Keratinocyte (primary cell): ENCODE measurements at regions not wholly inside any gene's neighbourhood (a gene's known extent, or its start where the extent isn't known, plus 50 kb on each side); places are given as distances from the start of the nearest gene placed in this dataset.
"Not testable (repeated sequence)": the region's sequence is repeated elsewhere in the genome, so short reads cannot be mapped to it uniquely, and the experiment has no call there.

Source experiments
- DNase-seq: peaks from one replicate; pipeline ENCODE4 v3.0.0-alpha.2; 2011; ENCODE audit warnings: low read depth, missing footprints, low spot score
- FAIRE-seq: peaks from 2 replicates; lab custom pipeline; 2011; peaks lifted over from hg19 to GRCh38; lab: Jason Lieb, UNC
- H2AFZ ChIP-seq: 2 replicates; pipeline ENCODE4 v1.6.0; 2012; ENCODE audit warnings: low read length, control low read depth, inconsistent platforms; ENCODE audit not compliant: control insufficient read depth
- H3K27ac ChIP-seq: 2 replicates; pipeline ENCODE4 v1.5.1; 2011; ENCODE audit warnings: low read length; ENCODE audit not compliant: control insufficient read depth, insufficient read depth
- H3K27me3 ChIP-seq: 3 replicates; pipeline ENCODE4 v1.6.0; 2011; ENCODE audit warnings: low read length; ENCODE audit not compliant: control insufficient read depth, insufficient read depth; ENCODE audit errors: extremely low read depth
- H3K36me3 ChIP-seq, 2 experiments: 2 replicates in 1 of 2; 3 replicates in 1 of 2; pipeline ENCODE4 v1.5.1; 2011; ENCODE audit warnings: low read length in 2 of 2, mild to moderate bottlenecking in 1 of 2; ENCODE audit not compliant: control insufficient read depth in 2 of 2, insufficient read depth in 2 of 2; ENCODE audit errors: extremely low read depth in 1 of 2
- H3K4me1 ChIP-seq: 3 replicates; pipeline ENCODE4 v1.5.1; 2011; ENCODE audit warnings: low read length; ENCODE audit not compliant: control insufficient read depth, insufficient read depth; ENCODE audit errors: extremely low read depth
- H3K4me2 ChIP-seq: 3 replicates; pipeline ENCODE4 v1.6.0; 2011; ENCODE audit warnings: low read depth, low read length; ENCODE audit not compliant: control insufficient read depth, insufficient read depth; ENCODE audit errors: extremely low read depth
- H3K4me3 ChIP-seq, 3 experiments: fragments of 200-600 bp in 1 of 3; sonication (generic) in 1 of 3; 2 replicates in 2 of 3; 3 replicates in 1 of 3; pipeline ENCODE4 v1.5.1; 2011 to 2016; ENCODE audit warnings: low read length in 3 of 3, mild to moderate bottlenecking in 3 of 3, control low read depth in 2 of 3, inconsistent platforms in 1 of 3, low read depth in 1 of 3, mixed read lengths in 1 of 3, mixed run types in 1 of 3, moderate library complexity in 1 of 3; ENCODE audit not compliant: control insufficient read depth in 2 of 3, insufficient read depth in 2 of 3; ENCODE audit errors: extremely low read depth in 1 of 3
- H3K79me2 ChIP-seq: 2 replicates; pipeline ENCODE4 v1.6.0; 2012; ENCODE audit warnings: low read length; ENCODE audit not compliant: control insufficient read depth, insufficient read depth
- H3K9ac ChIP-seq: 3 replicates; pipeline ENCODE4 v1.6.0; 2011; ENCODE audit warnings: low read length; ENCODE audit not compliant: control insufficient read depth, insufficient read depth; ENCODE audit errors: extremely low read depth
- H3K9me1 ChIP-seq: 3 replicates; pipeline ENCODE4 v1.6.0; 2011; ENCODE audit warnings: low read length; ENCODE audit not compliant: control insufficient read depth, insufficient read depth; ENCODE audit errors: extremely low read depth
- H3K9me3 ChIP-seq: 2 replicates; pipeline ENCODE4 v1.5.1; 2012; ENCODE audit warnings: low read depth, low read length; ENCODE audit not compliant: control insufficient read depth
- H4K20me1 ChIP-seq: 3 replicates; pipeline ENCODE4 v1.6.0; 2011; ENCODE audit warnings: low read length; ENCODE audit not compliant: control insufficient read depth, insufficient read depth; ENCODE audit errors: extremely low read depth
- dilution Hi-C: fragments of 300-500 bp; cut with MboI; formaldehyde crosslinking; loops from one replicate; pipeline ENCODE4 v1.7.0; 2020; ENCODE audit warnings: low sequenced_read_pairs; ENCODE audit not compliant: extremely low pct_ligation_motif_present

GRCh38 chr15:101963687-101964086, 151.7 kb downstream of the OR4F15 start:
- H3K36me3 ChIP-seq, H3K4me3 ChIP-seq, H4K20me1 ChIP-seq, H3K4me1 ChIP-seq, H3K27me3 ChIP-seq, H3K9ac ChIP-seq, H3K27ac ChIP-seq, H3K9me1 ChIP-seq, H2AFZ ChIP-seq, DNase-seq, dilution Hi-C loops, H3K4me2 ChIP-seq, H3K9me3 ChIP-seq, FAIRE-seq, H3K79me2 ChIP-seq: not testable (repeated sequence)

- DNase-seq, H3K79me2 ChIP-seq: not testable (repeated sequence)
Measured at GRCh38 chr15:101965353-101965752, 153.4 kb downstream of the OR4F15 start.

GRCh38 chr15:101965860-101966259, 153.9 kb downstream of the OR4F15 start:
- dilution Hi-C loops, H3K4me3 ChIP-seq, H3K36me3 ChIP-seq, H3K27me3 ChIP-seq, H4K20me1 ChIP-seq, H3K9ac ChIP-seq, DNase-seq, H3K4me2 ChIP-seq, H2AFZ ChIP-seq, H3K9me1 ChIP-seq, H3K27ac ChIP-seq, H3K4me1 ChIP-seq, FAIRE-seq, H3K9me3 ChIP-seq, H3K79me2 ChIP-seq: not testable (repeated sequence)

More at GRCh38 chr15:101965353-101965752, 153.4 kb downstream of the OR4F15 start:
- FAIRE-seq, H4K20me1 ChIP-seq, H3K27me3 ChIP-seq, H3K4me1 ChIP-seq, H3K9me3 ChIP-seq, H3K4me3 ChIP-seq, dilution Hi-C loops, H3K9ac ChIP-seq, H3K9me1 ChIP-seq, H3K4me2 ChIP-seq, H3K36me3 ChIP-seq, H3K27ac ChIP-seq, H2AFZ ChIP-seq: not testable (repeated sequence)

- H3K9me1 ChIP-seq, H3K4me2 ChIP-seq, H3K79me2 ChIP-seq, H3K36me3 ChIP-seq, DNase-seq, H2AFZ ChIP-seq, H4K20me1 ChIP-seq, H3K4me3 ChIP-seq, H3K27me3 ChIP-seq, FAIRE-seq, dilution Hi-C loops, H3K9ac ChIP-seq, H3K27ac ChIP-seq, H3K4me1 ChIP-seq, H3K9me3 ChIP-seq: not testable (repeated sequence)
Measured at GRCh38 chr15:101967364-101967763, 155.4 kb downstream of the OR4F15 start.

- H2AFZ ChIP-seq, H4K20me1 ChIP-seq, H3K36me3 ChIP-seq, FAIRE-seq, H3K79me2 ChIP-seq, H3K27ac ChIP-seq, H3K9ac ChIP-seq, H3K4me3 ChIP-seq, H3K27me3 ChIP-seq, H3K4me1 ChIP-seq, H3K4me2 ChIP-seq, H3K9me1 ChIP-seq, H3K9me3 ChIP-seq, dilution Hi-C loops, DNase-seq: not testable (repeated sequence)
Measured at GRCh38 chr15:101970605-101971004, 158.6 kb downstream of the OR4F15 start.
